SHP77 treated with DMSO at 0.1 percent for 48 hours (cell line): ENCODE measurements at regions not wholly inside any gene's neighbourhood (a gene's known extent, or its start where the extent isn't known, plus 50 kb on each side); places are given as distances from the start of the nearest gene placed in this dataset.

Experiments used
- DNase-seq: peaks from one replicate; lab custom pipeline; 2025; lab: John Stamatoyannopoulos, UW

DNA sequence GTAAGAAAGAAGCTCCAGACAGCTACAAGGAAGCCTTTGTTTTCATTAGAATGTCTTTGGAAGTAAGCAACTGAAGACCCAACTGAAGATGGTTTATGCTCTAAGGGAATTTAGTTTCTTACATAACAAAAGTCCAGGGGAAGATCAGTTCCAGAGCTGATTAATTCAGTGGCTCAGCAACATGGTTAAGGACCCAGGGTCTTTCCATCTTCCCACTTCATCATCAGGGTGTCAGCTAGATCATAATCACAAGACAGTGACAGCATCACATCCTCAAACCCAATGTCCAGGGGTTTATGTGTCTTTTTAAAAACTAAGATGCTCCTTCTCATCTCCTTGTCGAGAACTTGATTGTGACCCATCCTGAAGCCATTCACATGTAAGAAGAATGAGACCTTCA is 119.7 kb upstream of the PRDM1 start:
- no peak for DNase-seq

DNA sequence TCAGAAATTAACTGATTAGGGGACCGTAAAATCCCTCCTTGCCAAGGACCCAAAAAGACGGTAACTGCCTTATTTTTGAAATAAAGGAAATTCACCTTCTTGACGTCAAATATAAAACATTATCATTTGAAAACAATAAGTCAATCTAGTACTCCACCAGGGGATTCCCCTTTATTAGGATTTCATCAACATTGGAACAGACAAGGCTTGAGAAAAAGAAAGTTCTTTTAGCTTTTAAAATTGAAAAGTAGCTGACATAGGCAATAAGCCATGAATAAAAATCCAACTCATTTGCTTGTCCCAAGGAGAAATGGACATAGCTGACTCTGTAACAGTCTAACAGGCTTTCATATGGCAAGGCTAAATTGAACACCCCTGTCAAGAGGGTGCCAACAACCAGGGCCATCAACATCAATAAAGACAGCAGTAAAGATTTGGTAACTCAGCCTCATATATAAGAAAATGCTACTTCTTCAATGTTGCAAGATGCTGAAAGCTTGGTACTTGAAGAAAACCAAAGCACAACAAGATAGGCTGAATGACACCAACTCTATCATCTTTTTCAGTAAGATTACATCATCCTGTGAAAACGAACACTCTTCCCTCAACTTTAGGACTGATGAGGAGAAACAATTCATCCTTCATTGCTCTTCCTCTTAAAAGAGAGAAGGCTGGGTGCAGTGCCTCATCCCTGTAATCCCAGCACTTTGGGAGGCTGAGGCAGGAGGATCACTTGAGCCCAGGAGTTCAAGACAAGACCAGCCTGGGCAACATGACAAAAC is 121.0 kb upstream of the PRDM1 start:
- no peak for DNase-seq

DNA sequence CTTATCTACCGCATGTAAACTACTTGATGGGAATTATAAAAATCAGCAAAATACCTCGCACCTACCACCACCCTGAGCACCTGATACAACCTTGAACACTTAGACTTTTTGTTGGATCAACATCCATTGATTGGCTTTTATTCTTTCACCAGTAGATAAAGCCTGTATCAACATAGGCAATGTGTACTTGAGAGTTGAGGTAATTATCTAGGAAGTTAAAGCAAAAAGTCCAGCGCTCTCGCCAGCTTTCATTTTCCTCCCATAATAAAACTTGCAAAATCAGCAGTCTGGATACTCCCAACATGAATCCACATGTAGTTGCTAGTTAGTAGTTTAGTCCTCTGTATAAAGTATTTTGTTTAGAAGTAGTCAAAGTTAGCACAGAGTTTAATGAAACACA is 132.0 kb upstream of the PRDM1 start:
- no peak for DNase-seq

DNA sequence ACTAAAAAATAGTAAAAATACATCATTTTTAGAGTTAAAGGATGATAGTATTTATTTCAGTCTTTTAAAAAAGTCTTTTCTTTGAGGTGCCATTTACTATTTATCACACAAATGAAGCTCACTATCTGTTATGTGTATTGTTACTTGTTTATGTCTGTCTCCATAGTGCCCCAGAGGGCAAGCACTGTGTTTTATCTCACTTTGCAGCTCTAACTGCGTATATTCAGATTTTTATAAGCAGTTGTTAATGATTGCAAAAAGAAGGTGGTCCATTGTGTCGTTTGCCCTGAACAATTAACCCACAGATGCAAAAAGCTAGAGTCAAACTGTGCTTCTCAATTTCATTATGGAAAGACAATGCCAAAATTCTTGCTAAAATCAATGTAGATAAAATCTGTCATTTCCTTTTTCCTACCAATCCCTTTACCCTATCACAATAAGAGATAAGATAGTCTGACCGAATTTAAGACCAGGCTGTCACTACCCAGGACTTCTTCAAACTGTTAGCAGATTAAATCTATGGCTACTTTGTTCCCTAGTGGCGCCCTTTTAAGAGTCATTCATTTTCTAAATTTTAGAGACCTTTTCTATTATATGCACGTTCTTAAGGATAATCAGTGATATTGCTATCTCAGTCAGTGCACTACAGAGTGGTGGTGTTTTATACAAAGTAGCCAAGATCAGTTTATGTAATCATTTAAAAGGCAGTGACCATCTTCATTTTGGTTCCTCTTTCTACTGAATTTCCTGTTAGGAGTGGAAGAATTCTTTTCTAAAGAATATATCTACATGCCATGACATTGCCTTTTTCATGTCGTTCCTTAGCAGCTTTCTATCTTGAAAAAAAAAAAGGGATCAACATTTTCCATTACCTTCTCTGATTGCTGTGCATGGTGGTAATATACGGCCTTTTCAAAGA is 133.1 kb upstream of the PRDM1 start:
- no peak for DNase-seq

DNA sequence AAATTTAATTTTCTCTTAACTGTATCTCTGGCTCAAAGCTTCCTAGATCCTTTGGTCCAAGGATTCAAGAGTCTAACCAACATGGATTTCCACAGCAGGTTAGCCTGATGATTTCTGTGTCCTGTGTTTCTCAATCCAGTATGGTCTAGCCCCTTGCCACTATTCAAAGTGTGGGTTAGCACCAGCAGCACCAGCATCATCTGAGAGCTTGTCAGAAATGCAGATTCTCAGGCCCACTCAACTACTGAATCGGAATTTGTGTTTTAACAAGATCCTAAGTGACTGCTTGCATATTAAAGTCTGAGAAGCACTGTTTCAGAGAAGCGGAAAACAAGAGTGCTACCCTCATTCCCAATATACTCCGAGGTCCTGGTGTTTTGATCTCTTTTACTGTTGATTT is 133.8 kb upstream of the PRDM1 start:
- no peak for DNase-seq

DNA sequence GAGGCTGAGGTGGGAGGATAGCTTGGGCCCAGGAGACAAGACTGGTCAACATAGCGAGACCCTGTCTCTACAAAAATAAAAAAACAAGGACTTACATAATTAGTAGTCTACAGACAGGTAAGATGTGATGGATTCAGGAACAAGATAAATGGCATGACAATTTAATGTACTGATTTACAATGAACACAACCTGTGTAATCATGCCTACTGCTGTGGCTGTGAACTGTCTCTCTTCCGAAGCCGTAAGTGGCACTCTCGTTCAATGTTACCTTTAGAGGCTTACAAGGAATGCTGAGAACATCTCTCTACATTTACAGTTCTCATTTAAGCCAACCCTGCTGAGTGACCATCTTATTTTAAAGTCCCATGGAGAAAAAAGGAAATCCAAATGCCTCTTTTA is 134.8 kb upstream of the PRDM1 start:
- DNase-seq = no peak

DNA sequence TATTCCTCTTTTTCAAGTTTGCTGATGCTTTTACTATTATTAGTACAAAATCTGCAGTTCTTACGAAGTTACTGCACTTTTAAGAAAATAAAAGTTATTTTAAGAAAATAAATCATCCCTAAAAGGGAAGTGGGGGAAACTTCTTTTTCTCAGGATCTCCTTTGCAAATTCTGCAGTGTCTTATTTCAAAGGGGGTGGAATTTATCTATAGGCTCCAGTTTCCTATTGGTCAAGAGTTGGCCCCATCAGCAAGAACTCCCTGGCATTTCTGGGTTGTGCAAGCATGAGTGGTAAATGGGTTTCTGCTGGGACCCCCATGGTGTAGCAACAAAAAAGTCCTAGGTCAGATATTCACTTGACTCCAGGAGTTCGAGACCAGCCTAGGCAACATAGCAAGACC is 136.3 kb upstream of the PRDM1 start:
- DNase-seq = no peak

DNA sequence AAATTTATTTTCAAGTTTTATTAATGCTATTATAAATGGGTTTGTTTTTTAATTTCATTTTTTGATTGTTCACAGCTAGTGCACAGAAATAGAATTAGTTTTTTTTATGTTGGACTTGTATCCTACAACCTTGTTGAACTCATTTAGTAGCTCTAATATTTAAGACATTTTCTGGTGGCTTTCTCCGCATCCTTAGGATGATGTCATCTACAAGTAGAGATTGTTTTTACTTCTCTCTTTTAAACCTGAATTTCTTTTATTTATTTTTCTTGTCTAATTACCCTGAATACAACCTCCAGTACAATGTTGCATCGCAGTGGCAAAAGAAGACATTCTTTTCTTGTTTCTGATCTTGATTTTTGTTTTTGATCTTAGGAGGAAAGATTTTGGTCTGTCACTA is 142.6 kb upstream of the PRDM1 start:
- DNase-seq = no peak

DNA sequence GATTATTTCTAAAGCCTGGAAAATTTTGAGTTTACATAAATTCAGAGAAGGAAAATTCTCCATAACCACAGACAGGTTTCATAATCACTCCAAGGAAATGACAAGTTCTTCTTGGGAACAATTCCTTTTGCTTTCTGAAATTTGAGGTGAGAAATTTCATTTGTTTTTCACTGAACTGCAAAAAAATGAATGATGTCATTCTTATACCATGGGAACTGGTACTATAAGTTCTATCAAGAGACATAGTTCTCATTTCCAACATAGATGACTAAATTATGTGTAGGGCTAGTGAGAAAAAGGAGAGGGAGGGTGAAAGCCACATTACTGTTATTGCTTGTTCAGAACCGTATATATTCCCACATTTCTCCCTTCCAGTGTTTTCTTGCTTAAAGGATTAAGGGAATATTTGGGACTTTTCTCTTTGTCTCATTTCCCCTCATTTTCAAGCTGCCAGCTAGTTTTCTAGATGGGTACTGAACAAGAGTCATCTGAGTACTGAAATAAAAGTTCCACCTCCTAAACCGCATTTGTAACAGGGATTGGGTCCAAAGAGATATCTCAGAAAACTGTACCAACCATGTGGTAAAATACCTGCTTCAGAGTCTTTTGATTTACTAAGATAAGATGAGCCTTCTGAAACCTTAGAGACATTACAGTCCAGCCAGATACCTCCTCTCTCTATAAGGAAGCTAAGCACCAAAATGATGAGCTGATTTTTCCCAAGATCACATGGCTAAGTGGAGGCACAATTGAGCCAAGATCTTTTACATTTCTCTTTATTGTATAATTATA is 144.3 kb upstream of the PRDM1 start:
- DNase-seq = no peak

DNA sequence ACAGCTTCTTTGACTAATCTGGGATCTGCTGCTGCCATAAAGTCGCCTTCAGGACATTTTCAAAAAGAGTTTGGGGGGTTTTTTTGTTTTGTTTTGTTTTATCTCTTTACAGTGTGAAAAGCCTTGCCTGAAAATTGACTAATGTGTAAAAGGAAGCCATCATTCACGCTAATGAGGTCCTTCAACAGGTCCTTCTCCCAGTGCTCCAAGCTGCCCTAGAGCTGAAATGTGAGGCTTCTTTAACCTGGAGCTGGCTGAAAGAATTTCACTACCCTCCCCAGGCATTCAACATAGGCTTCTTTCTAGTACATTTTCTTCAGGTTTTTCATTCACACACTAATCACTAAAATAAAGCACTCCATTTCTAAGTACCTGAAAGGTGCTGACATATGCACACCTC is 145.1 kb upstream of the PRDM1 start:
- DNase-seq = no peak

DNA sequence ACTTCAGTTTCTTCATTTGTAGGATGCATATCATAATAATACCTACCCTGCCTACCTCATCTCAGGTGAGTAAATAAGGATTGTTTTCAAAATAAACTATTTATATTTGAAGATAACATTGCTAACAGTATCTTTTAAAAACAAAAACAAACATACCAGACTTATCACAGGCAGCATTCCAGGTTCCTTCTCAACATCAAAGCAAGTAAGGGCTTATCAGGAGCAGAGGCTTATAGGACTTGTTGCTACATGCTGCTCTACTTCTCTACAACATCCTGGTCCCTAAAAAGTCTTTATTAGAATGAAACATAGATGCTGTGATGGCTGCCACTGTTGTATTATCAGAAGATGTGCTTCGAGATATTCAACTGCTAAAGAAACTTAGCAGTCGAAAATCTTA is 149.2 kb upstream of the PRDM1 start:
- no peak for DNase-seq

DNA sequence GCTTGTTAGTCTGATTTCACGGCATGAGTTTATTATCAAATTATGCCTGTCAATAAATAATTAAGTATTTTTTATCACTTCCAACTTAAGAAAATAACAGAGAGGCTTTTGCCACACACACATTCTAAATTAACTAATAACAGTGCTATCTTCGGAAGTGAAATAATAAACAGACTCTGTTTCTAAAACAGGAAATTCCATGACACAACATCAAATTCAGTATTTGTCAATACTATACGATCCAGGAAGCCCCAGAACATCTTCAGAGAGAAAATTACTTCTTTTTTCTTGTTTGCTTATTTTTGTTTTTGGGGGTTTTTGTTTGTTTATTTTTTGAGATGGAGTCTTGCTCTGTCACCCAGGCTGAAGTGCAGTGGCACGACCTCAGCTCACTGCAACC is 150.7 kb upstream of the PRDM1 start:
- DNase-seq = no peak

DNA sequence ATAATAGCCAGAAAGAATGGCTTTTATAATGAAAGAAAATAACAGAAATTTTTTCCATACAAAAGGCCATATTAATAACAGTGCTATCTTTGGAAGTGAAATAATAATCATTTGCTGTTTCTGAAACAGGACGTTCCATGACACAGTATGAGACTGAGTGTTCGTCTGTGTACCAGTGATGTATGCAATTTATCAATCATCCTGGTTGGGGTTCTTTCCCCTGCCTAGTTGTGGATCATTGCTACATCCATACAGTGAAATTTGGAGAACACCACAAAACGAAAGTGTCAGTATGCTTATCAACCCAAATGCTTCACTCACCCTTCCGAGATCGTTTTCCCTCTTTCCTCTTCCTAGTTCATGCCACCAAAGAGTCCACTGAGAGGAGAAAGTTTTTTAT is 151.4 kb upstream of the PRDM1 start:
- no peak for DNase-seq

DNA sequence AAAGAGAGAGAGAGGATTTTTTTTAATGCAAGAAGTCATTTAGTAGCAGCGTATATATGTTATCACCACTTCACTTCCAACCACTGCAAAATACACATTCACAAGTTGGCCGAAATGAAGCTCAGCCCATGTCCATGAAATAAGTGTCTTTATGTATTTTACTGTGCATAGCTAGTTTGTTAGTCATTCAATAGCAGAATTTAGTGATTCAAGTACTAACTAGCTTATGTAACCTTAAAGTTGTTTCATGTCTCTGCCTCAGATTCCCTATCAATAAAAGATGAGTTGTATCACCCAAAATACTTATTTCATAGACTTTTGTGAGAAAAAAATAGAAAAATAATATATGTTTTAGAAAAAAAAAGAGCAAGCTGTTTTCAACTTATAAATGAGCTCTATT is 153.7 kb upstream of the PRDM1 start:
- DNase-seq = no peak

DNA sequence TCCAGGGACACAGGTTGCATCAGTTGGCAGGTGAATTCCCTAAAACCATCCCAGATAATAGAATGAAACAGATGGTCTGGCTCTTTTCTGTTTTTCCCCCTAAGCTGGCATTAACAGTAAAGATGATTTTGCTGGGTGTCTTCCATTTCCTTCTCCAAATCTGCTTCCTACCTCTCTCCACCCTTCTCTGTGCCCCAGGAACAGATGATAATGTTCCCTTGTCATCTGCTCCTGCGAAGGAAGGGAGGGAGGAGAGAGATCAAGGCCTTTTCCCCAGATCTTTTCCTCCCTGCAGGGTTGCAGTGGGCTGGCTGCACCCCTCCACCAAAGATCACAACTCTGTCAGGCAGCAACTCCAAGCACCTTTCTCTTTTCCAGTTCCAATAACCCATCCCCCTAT is 156.5 kb upstream of the PRDM1 start:
- no peak for DNase-seq

DNA sequence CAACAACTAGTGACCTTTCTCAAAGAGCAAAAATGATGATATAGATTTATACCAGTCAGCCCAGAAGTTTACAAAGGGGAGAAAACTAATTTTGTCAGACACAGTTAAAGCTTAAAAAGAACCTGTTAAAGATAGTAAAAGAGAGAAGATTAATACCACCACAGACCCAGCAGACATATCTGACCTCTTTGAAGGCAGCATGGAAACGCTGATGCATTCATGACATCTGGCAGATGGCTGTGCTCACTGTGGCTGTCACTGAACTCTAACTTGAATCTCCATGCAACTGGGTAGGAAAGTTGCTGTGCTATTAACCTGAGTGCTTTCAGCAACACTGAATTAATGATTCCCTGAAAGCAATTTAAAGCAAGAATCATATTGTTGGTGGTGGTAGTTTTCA is 159.8 kb upstream of the PRDM1 start:
- no peak for DNase-seq

DNA sequence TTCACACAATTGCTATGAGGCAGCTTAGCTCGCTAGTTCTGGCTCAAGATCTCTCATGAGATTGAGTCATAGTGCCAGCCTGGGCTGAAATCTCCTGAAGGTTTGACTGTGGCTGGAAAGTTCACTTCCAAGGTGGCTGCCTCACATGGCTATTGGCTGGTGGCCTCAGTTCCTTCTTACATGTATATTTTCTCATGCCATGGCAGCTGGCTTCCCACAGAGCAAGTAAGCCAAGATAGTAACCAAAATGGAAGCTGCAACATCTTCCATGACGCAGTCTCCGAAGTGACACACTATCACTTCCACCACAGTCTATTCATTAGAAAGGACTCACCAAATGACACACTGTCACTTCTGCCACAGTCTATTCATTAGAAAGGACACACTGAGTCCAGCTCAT is 160.4 kb upstream of the PRDM1 start:
- DNase-seq = no peak

DNA sequence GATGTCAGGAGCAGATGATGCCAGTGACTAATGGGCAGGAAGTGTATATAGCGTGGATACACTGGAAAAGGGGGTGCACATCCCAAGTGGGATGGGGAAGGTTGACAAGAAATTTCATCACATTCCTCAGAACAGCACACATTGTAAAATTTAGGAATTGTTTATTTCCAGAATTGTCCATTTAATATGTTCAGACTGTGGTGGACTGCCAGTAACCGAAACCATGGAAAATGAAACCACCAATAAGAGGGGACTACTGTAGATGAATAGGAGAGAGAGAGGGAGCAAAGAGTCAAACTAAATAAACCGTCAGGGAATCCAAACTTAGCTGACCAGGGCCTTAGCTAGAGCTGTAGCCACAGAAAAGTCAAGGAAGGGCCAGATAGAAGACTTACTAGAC is 164.4 kb upstream of the PRDM1 start:
- no peak for DNase-seq

DNA sequence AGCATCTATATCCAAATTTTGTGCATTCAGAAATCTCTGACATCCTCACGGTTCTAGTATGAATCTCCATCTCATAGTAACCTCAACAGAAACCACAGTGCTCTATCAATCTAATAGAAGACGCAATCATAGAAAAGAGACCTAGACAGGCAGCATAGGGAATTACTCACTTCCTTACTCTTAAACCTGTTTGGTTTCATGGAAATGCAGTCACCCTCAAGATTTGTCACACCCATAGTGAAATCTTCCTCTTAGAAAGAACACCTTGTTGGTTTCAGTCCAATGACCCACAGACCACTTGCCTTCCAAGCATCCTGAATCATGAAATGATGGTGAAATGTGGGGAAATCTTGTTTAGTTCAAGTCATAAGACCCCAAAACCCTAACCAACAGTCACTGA is 166.1 kb upstream of the PRDM1 start:
- DNase-seq = no peak

DNA sequence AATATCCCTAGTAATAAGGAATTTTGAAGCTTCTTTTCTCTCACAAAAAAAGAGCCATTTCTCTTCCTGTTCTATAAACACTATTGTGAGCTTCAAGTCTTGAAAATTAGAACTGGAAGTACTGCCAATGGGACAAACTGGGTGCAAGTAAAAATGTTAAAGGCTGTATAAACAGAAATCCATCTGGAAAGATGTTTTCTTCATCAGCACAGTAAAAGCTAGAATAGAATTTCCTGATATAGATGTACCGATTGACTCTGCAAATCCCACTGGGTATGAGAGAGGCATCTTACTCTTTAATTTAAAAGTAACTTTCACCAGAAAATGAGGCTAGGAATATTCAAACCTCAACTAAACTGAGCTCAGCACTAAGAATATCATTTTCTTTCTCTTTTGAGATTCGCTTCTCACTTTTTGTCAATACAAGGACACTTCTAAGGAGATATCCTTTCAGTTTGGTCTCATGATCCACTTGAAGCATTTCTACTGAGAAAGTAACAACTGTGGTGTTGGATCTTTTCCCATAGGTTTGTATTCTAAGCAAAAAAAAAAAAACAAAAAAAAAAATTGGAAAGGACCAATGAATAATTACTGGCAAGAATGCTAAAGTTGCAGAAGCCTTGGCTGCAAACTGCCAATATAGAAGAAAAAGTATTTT is 169.0 kb upstream of the PRDM1 start:
- DNase-seq = no peak

DNA sequence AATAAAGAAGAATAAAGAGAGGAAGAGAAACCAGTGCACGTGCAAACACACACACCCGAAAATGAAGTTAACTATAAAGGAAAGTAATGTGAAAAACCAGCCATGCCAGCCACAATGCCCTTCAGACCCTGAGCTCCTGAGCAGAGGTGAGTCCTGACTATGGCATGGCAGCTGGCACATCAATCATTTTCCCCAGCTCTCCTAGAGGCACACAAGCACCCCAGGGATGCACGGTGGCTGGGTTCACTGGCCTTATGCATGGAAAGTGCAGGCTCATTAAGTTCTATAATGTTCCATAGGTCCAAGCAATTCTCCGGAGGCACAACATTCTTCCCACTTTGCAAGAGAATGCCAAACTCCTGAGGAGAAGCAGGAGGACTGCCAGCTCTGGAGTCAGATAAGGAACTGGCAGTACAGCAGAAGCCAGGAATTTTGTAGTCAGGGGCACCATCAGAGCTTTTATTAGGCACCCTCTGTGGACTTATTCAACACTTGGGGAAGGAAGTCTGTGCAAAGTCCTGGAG is 175.0 kb upstream of the PRDM1 start:
- DNase-seq = no peak

DNA sequence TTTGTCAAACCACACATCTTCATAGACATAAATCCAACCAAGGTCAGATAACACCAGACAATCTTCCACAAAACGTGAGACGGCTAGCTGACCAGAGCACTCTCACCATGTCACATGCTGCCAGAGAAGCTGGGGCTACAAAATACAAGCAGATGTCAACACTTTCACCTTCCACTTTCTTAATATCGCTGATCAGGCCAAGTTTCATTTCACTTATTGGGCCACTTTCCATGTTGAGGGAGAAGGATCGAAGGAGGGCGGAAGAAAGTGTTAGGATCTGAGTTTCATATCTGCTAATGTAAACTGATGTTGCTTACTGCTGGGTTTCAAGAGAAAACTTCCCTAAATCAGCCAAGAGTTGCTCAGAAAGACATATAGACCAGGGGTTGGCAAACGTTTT is 177.0 kb upstream of the PRDM1 start:
- no peak for DNase-seq
